PFSK-1 (cell line): ENCODE measurements at regions not wholly inside any gene's neighbourhood (a gene's known extent, or its start where the extent isn't known, plus 50 kb on each side); places are given as distances from the start of the nearest gene placed in this dataset.
A peak's percentile ranks its signal among the peaks of the same experiment; 100 is the strongest.

Experiments used
- FOXP2 ChIP-seq: optimal IDR thresholded peaks from 2 replicates; pipeline ENCODE3; 2011; ENCODE audit warnings: borderline replicate concordance, control low read depth, inconsistent platforms; ENCODE audit not compliant: insufficient read depth; ENCODE audit errors: extremely low read length, extremely low read depth
- POLR2AphosphoS5 ChIP-seq: IDR thresholded peaks from 2 replicates; pipeline ENCODE4 v1.6.1; 2012; ENCODE audit warnings: low read depth, mild to moderate bottlenecking, control low read depth, low read length, moderate library complexity
- SIN3A ChIP-seq: IDR thresholded peaks from 2 replicates; pipeline ENCODE4 v1.6.1; 2012; ENCODE audit warnings: mild to moderate bottlenecking, low read length, moderate library complexity, borderline replicate concordance; ENCODE audit not compliant: insufficient read depth
- TAF1 ChIP-seq: IDR thresholded peaks from 2 replicates; pipeline ENCODE4 v1.6.1; 2012; ENCODE audit warnings: low read length, control low read depth, borderline replicate concordance; ENCODE audit not compliant: insufficient read depth
- TF ChIP-seq, protein P1 (sequence below), 2 experiments: IDR thresholded peaks; 2 replicates each; pipeline versions ENCODE4 v1.6.1 to v1.8.0; 2011 to 2012; ENCODE audit warnings: low read depth in 2 of 2, low read length in 2 of 2, control low read depth in 1 of 2, inconsistent platforms in 1 of 2, mild to moderate bottlenecking in 1 of 2, moderate library complexity in 1 of 2; ENCODE audit not compliant: insufficient read depth in 1 of 2

DNA sequence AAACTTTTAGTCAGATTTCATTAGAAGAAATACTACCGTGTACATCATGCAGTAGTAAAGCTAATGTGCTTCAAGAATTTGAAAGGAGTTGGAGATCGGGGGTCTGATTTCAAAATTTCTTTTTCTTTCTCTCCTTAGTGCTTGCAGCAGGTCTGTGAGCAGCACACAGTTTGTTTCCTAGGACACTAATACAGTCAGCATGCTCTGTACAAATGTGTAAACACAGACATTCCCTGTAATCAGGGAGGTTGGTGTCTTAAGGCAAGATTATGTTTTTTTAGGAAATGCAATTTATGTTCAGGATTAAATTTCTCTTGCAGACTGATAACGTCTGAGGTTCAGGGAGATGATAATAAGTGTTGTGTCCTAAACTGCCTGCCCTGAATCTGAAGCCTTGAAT lies 142.7 kb downstream of the ALX1 start:
- no peak for TF ChIP-seq FOXP2
- TF ChIP-seq, protein P1, sequence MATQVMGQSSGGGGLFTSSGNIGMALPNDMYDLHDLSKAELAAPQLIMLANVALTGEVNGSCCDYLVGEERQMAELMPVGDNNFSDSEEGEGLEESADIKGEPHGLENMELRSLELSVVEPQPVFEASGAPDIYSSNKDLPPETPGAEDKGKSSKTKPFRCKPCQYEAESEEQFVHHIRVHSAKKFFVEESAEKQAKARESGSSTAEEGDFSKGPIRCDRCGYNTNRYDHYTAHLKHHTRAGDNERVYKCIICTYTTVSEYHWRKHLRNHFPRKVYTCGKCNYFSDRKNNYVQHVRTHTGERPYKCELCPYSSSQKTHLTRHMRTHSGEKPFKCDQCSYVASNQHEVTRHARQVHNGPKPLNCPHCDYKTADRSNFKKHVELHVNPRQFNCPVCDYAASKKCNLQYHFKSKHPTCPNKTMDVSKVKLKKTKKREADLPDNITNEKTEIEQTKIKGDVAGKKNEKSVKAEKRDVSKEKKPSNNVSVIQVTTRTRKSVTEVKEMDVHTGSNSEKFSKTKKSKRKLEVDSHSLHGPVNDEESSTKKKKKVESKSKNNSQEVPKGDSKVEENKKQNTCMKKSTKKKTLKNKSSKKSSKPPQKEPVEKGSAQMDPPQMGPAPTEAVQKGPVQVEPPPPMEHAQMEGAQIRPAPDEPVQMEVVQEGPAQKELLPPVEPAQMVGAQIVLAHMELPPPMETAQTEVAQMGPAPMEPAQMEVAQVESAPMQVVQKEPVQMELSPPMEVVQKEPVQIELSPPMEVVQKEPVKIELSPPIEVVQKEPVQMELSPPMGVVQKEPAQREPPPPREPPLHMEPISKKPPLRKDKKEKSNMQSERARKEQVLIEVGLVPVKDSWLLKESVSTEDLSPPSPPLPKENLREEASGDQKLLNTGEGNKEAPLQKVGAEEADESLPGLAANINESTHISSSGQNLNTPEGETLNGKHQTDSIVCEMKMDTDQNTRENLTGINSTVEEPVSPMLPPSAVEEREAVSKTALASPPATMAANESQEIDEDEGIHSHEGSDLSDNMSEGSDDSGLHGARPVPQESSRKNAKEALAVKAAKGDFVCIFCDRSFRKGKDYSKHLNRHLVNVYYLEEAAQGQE (IDR thresholded peaks at IDR 0.05; ENCODE audit: insufficient read depth in 1 of 2, low read depth in 2 of 2, low read length in 2 of 2), result no peak
- no peak for TF ChIP-seq POLR2AphosphoS5
- peak; percentile 54; the same call in 1 of the 2 replicates for TF ChIP-seq TAF1
- TF ChIP-seq SIN3A, result peak; percentile 77; the same call in 1 of the 2 replicates

DNA sequence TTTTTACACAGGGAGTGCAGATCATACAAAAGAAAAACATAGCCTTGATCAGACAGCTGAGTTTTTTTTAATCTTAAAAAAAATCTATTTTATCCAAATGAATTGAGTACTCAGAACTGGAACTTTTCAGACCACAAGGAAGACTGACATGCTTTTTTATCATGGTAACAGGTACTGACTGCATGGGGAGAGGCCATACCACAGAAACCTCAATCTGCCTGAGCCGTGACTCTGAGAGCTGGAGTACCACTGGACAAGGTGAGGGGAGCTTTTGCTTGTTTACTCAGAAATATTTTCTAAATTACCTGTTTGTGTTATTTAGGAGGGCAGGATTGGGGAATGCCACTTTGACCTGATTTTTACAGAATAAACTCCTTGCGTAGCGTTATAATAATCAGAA lies 143.9 kb downstream of the ALX1 start:
- no peak for TF ChIP-seq POLR2AphosphoS5
- TF ChIP-seq FOXP2, result no peak
- TF ChIP-seq TAF1, result no peak

DNA sequence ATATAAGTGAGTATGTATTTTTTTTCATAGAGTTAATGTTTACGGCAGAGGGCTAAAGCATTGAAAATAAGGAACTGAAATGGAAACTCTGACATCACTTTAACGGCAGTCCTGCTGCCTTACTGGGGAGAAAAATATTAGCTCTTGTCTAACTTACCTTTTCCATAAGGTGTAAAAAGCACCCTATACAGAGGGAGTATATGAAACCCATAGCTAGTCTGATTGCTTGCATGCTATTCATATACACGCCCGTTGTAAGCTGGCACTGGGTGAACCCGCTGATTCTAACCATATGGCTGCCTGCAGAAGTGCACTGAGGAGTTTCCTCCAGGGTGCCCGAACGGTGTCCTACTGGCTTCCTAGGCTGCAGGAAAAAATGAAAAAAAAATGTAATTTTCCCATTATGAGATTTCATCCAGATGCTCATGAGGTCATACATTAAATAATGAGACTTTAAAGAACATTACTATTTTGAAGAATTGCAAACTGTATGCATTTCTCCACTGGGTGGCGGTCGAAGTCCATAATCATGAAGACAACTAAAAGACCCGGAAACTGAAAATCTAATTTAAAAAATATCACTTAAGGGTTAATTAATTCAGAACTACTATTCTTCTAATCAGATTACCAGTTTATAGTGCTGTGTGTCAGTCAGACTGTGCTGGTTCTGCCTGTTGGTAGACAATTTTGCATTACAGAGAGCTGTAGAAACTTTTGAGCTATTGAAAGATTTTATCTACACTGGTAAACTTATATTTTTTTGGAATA lies 144.7 kb downstream of the ALX1 start:
- no peak for TF ChIP-seq SIN3A
- no peak for TF ChIP-seq TAF1
- no peak for TF ChIP-seq FOXP2
- TF ChIP-seq, protein P1 (IDR thresholded peaks at IDR 0.05; ENCODE audit: insufficient read depth in 1 of 2, low read depth in 2 of 2, low read length in 2 of 2), result no peak
- no peak for TF ChIP-seq POLR2AphosphoS5

DNA sequence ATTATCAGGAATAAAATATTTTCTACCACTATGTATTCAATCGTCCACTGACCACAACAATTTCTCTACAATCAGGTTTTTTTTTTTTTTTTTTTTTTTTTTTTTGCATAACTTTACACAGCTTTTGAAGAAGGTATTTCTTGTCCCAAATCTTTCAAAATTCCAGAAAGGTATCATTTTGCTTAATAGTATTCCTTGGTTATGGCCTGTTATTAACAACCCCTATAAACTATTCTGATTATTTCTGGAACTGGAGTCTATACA lies 145.3 kb downstream of the ALX1 start:
- TF ChIP-seq POLR2AphosphoS5 (no peak), SIN3A (no peak), TAF1 (no peak), FOXP2 (no peak)
- TF ChIP-seq, protein P1 (IDR thresholded peaks at IDR 0.05; ENCODE audit: insufficient read depth in 1 of 2, low read depth in 2 of 2, low read length in 2 of 2), result no peak

DNA sequence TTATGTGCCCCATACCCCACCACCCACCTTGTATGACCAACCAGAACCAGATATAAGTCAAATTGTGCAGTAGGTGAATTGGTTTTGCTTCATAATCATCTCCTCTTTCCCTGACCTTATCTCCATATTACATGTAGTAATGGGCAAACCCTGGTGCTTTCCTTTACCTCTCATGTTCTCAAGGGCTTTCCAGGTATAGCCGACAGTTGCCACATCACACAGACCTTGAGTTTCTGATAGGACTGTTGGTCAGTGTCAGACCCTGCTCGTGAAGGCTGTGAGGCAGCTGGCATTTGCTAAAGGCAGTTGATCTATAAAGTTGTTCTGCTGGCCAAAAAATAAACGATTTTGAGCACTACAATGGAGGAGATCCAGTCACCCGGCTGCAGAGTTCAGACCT lies 145.9 kb downstream of the ALX1 start:
- TF ChIP-seq SIN3A (no peak), POLR2AphosphoS5 (no peak), TAF1 (no peak)

DNA sequence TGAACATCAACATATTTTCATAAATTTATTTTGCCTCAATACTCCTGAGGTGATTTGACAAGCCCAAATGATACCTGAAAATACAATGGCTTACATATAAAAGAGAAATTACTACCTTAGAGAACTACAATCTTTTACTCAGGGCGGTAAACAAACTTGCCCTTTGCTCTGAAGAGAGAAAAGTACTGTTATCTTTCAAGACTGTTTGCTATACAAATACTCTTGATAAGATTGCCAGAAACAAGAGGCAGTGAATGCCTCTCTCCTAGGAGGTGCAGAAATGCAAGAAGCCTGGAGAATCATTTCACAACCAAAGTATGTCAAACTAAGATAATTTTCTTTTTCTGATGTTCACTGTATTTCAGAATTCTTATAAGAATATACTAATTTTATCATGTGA lies 160.3 kb downstream of the ALX1 start:
- TF ChIP-seq FOXP2 (no peak), TAF1 (no peak), SIN3A (no peak), POLR2AphosphoS5 (no peak)
- TF ChIP-seq, protein P1 (IDR thresholded peaks at IDR 0.05; ENCODE audit: insufficient read depth in 1 of 2, low read depth in 2 of 2, low read length in 2 of 2), result no peak
